Epithelial cell of prostate (primary cell): ENCODE measurements at regions not wholly inside any gene's neighbourhood (a gene's known extent, or its start where the extent isn't known, plus 50 kb on each side); places are given as distances from the start of the nearest gene placed in this dataset.
A peak's percentile ranks its signal among the peaks of the same experiment; 100 is the strongest.

ENCODE experiments used
- DNase-seq: peaks from one replicate; pipeline ENCODE4 v3.0.0-alpha.2; 2011; ENCODE audit warnings: low read depth, low spot score
- H3K27ac ChIP-seq: fragments of 450-650 bp; 2 replicates; pipeline ENCODE4 v1.5.1; 2017; ENCODE audit warnings: mild to moderate bottlenecking

DNA sequence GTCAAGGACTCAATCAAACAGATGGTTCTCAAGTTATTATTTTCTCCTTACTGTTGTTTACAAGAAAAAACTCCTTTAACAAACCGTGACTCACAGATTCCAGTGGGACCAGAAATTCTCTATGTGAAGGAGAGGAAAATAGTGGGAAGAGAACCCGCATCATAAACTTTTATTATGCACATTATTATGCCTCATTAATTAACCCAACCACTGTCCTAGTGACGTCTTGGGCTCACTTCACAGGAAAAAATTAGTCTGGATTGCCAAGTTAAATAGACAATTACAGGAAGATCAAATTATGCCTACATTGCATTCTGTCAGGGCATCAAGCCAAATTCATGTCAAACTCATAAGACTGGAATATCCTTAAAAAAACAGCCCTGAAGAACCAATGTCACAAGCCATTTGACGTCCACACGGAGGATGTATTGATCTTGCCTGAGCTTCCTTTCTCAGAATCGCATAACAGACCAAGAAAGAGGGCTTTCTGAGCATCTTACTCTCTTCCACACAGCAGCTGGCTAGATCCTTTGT is 347.8 kb downstream of the DUSP10 start:
- DNase-seq = no peak
- H3K27ac ChIP-seq = no peak overlapping the region

GRCh38 chr1:221396526-221396925 is 345.4 kb downstream of the DUSP10 start:
- DNase-seq = no peak
- H3K27ac ChIP-seq = no peak overlapping the region

GRCh38 chr1:221397141-221397540 is 344.7 kb downstream of the DUSP10 start:
- H3K27ac ChIP-seq = no peak overlapping the region
- no peak for DNase-seq

- H3K27ac ChIP-seq = no peak overlapping the region
- no peak for DNase-seq
Measured at GRCh38 chr1:221397606-221398005, 344.3 kb downstream of the DUSP10 start.

DNA sequence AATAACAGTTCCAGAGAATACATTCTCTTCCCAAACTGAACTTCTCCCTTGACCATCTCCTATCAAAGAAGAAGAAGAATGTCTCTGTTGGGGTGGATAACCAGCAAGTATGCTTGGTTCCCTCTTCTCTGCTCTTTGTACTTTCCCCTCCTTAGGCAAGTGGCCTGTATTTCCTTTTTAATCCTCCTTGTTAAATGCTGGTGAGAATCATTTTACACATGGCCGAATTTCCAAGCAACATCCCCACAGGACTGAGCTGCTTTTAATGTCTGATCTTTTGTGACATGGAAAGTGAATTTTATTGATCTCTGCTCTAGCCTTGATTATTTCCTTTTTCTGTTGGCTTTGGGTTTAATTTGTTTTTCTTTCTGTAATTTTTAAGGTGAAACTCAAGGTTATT is 336.7 kb downstream of the DUSP10 start:
- H3K27ac ChIP-seq = no peak overlapping the region
- DNase-seq = no peak

DNA sequence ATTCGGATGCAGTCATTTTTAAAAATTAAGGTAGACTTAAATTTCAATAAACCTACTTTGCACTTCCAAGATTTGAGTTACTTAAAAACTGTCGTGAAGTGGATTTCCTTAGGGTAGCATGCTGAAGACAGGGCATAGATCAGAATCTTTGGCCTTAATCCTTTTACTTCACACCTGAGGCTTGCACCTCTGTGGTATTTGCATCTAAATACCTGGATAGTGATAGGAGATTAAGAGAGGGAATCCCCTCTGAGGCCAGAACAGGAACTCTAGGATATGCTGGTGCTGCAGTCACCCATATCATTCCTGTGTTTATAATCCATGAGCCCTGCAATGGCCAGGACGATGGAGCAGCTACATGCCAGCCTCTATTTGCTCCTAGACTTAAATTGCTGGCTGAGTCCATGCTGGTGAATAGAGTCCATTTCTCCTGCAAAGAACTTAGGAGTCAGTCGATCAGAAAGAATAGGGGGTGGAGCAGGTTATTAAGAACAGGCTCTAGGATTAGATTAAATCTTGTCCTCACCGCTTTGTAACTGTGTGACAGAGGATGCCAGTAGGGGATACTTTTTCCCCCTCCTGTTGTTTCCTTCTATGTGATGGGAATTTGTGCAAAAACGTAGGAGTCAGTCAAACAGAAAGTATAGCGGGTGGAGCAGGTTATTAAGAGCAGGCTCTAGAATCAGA is 333.6 kb downstream of the DUSP10 start:
- no peak for DNase-seq
- no peak overlapping the region for H3K27ac ChIP-seq

- no peak for DNase-seq
- H3K27ac ChIP-seq = no peak overlapping the region
Measured at GRCh38 chr1:221411283-221411682, 330.6 kb downstream of the DUSP10 start.

GRCh38 chr1:221414772-221415539 is 326.9 kb downstream of the DUSP10 start:
- DNase-seq = no peak
- no peak overlapping the region for H3K27ac ChIP-seq

- H3K27ac ChIP-seq = no peak overlapping the region
- DNase-seq = no peak
Measured at GRCh38 chr1:221415651-221416050, 326.2 kb downstream of the DUSP10 start.

- no peak for DNase-seq
- H3K27ac ChIP-seq = no peak overlapping the region
Measured at GRCh38 chr1:221416142-221416541, 325.7 kb downstream of the DUSP10 start.

DNA sequence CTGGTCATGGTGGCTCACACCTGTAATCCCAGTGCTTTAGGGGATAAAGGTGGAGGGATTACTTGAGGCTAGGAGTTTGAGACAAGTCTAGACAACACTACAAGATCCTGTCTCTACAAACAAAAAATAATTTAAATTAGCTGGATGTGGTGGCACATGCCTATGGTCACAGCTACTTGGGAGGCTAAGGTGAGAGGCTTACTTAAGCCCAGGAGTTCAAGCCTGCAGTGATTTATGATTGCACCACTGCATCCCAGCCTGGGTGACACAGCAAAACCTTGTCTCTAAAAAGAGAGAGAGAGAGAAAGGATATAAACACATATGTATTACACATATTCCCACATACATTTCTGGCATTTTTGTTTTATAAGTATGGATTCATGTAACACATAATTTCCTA is 325.2 kb downstream of the DUSP10 start:
- DNase-seq = no peak
- no peak overlapping the region for H3K27ac ChIP-seq

DNA sequence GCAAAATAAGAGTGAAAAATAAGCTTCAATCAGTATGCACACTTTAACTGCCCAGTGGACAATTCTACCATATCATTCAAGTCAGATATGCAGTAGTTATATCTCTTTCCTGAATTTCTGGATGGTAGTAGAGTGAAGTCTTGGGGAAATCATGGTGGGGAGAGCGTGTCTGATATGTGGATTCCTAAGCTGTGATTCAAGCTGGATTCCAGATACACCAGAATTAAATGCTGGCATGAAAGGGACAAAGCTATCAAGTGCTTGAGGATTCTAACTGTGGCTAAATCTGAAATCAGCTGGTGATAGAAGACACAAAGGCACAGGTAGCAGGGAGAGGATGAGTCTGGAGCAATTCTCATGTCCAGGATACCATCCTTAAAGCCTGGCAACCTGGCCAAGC is 323.5 kb downstream of the DUSP10 start:
- H3K27ac ChIP-seq = no peak overlapping the region
- DNase-seq = no peak

- peak overlapping the region; percentile 23 for H3K27ac ChIP-seq
- DNase-seq = peak; percentile 74
Measured at GRCh38 chr1:221419513-221420095, 322.3 kb downstream of the DUSP10 start.

- peak; percentile 12 for DNase-seq
- no peak overlapping the region for H3K27ac ChIP-seq
Measured at GRCh38 chr1:221429264-221429663, 312.6 kb downstream of the DUSP10 start.

DNA sequence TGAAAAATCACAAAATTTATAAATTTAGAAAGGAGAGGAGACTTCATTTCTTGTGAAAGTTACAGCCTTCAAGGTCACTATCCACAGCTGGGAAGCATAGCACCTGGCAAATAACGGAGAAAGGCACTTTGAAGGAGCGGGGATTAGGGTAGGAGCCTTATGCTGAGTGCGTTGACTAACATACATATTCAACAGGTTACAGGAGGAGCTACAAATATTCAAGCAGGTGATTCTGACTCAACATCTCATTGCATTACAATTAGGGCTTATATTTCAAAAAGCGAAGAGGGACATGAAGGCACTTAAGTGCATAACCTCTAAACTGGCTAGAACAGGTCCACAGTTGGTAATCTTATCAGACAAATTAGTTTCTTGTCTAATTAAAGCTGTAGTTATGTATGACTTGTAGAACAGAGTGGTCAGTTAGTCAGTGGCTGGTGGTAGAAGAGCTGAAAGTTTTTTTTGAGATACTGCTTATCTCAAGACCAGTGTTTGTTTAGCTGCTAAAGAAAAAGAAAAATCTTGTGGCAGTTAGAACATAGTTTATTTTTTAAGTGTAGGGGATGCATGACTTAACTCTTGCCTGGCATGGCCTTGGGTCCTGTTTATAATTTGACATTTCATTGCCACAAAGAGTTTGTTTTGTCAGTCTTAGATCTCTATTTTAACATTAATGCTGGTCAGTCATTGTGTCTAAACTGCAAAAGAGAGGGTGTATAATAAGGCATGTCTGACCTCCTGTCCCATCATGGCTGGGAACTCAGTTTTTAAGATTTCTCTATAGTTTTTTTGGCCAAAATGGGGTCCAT is 311.5 kb downstream of the DUSP10 start:
- DNase-seq = no peak
- no peak overlapping the region for H3K27ac ChIP-seq

- H3K27ac ChIP-seq = no peak overlapping the region
- no peak for DNase-seq
Measured at GRCh38 chr1:221431068-221431651, 310.7 kb downstream of the DUSP10 start.

- no peak overlapping the region for H3K27ac ChIP-seq
- no peak for DNase-seq
Measured at GRCh38 chr1:221431961-221432360, 309.9 kb downstream of the DUSP10 start.

- no peak overlapping the region for H3K27ac ChIP-seq
- peak; percentile 6 for DNase-seq
Measured at GRCh38 chr1:221435504-221435904, 306.4 kb downstream of the DUSP10 start.

DNA sequence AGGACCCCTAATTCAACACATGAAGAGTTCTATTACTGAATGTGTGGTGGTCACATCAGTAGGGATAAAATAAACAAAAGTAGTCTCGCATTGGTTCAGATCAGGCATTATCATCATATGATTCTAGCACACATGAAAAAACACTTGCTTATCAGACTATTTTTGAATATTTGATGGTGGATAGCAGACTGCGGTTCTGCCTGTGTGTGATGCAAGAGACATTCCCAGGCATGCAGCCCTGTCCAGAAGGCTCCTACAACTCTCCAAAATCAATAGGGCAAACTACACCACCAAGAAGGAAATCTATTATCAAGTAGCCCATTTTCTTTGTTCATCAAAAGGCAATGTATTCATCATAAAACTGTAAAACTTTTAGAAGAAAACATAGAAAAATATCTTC is 304.7 kb downstream of the DUSP10 start:
- DNase-seq = no peak

DNA sequence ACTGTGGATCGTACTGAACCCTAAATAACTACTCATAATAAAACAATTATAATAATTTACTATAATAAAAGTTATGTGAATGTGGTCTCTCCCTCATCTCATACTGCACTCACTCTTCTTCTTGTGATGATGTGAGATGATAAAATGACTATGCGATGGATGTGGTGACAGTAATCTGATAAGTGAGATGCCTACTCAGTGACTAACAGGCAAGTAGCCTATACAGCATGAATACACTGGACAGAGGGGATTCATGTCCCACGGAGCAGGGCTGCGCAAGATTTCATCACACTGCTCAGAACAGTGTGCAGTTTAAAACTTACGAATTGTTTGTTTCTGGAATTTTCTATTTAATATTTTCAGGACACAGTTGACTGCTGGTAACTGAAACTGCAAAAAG is 304.0 kb downstream of the DUSP10 start:
- DNase-seq = no peak
- H3K27ac ChIP-seq = no peak overlapping the region

More for the DNA sequence above, 304.7 kb downstream of the DUSP10 start:
- H3K27ac ChIP-seq = no peak overlapping the region
